ENCODE measurements at regions not wholly inside any gene's neighbourhood (a gene's known extent, or its start where the extent isn't known, plus 50 kb on each side); places are given as distances from the start of the nearest gene placed in this dataset.

- TF ChIP-seq CTCF (IDR thresholded peaks at IDR 0.05; ENCODE audit: low read length) (no peak), EZH2phosphoT487 (IDR thresholded peaks at IDR 0.05; ENCODE audit: low read length) (no peak), EZH2 (optimal IDR thresholded peaks at IDR 0.05; ENCODE audit: low read depth, low read length) (no peak)
These were observed 86.2 kb upstream of the MYL2 start for GRCh38 chr12:111006621-111007020.

Measured in MM.1S (cell line).